DND-41 (cell line): ENCODE measurements at regions not wholly inside any gene's neighbourhood (a gene's known extent, or its start where the extent isn't known, plus 50 kb on each side); places are given as distances from the start of the nearest gene placed in this dataset.

Experiments used
- ATAC-seq: fragments of 200-7000 bp; cut with Tn5 transposase; 3 replicates; pipeline ENCODE4 v1.9.1; 2021; ENCODE audit warnings: low read depth; ENCODE audit not compliant: insufficient read depth
- DNase-seq: peaks from one replicate; pipeline ENCODE4 v3.0.0-alpha.2; 2020
- H2AFZ ChIP-seq: 2 replicates; pipeline ENCODE4 v1.6.0; 2012; ENCODE audit warnings: low read depth, low read length
- H3K27ac ChIP-seq: 2 replicates; pipeline ENCODE4 v1.5.1; 2012; ENCODE audit warnings: low read length, inconsistent platforms
- H3K27me3 ChIP-seq: fragments of 200-600 bp; sonication (generic); 2 replicates; pipeline ENCODE4 v1.6.0; 2012; ENCODE audit warnings: low read length, mild to moderate bottlenecking, inconsistent platforms; ENCODE audit not compliant: insufficient read depth, poor library complexity
- H3K36me3 ChIP-seq: 2 replicates; pipeline ENCODE4 v1.5.1; 2012; ENCODE audit warnings: low read length, inconsistent platforms; ENCODE audit not compliant: insufficient read depth
- H3K4me1 ChIP-seq: 2 replicates; pipeline ENCODE4 v1.5.1; 2012; ENCODE audit warnings: mild to moderate bottlenecking, low read length; ENCODE audit not compliant: insufficient read depth
- H3K4me2 ChIP-seq: 2 replicates; pipeline ENCODE4 v1.6.0; 2012; ENCODE audit warnings: mild to moderate bottlenecking, moderate library complexity, low read length, inconsistent platforms; ENCODE audit not compliant: insufficient read depth
- H3K4me3 ChIP-seq, 2 experiments: fragments of 200-600 bp in 1 of 2; shearing (Covaris generic) in 1 of 2; 2 replicates each; pipeline ENCODE4 v1.5.1; 2012 to 2016; ENCODE audit warnings: inconsistent platforms in 2 of 2, low read length in 2 of 2, mild to moderate bottlenecking in 2 of 2, low read depth in 1 of 2, moderate library complexity in 1 of 2
- H3K79me2 ChIP-seq: 2 replicates; pipeline ENCODE4 v1.6.0; 2012; ENCODE audit warnings: low read length, inconsistent platforms; ENCODE audit not compliant: insufficient read depth
- H3K9ac ChIP-seq: 2 replicates; pipeline ENCODE4 v1.6.0; 2012; ENCODE audit warnings: low read depth, mild to moderate bottlenecking, inconsistent platforms, low read length, moderate library complexity
- H3K9me3 ChIP-seq: 2 replicates; pipeline ENCODE4 v1.5.1; 2012; ENCODE audit warnings: low read length, moderate library complexity, mild to moderate bottlenecking, inconsistent platforms; ENCODE audit not compliant: insufficient read depth, severe bottlenecking
- H4K20me1 ChIP-seq: 2 replicates; pipeline ENCODE4 v1.6.0; 2012; ENCODE audit warnings: low read length; ENCODE audit not compliant: insufficient read depth
- EZH2 ChIP-seq: IDR thresholded peaks from 3 replicates; pipeline ENCODE4 v1.6.1; 2012; ENCODE audit warnings: borderline replicate concordance, low read depth, mild to moderate bottlenecking, moderate library complexity, low read length, inconsistent platforms; ENCODE audit not compliant: severe bottlenecking
- TF ChIP-seq, protein P1 (sequence below): IDR thresholded peaks from 2 replicates; pipeline ENCODE4 v1.5.1; 2012; ENCODE audit warnings: borderline replicate concordance, low read length, moderate library complexity, mild to moderate bottlenecking; ENCODE audit not compliant: poor library complexity, severe bottlenecking; ENCODE audit errors: extremely low read depth

DNA sequence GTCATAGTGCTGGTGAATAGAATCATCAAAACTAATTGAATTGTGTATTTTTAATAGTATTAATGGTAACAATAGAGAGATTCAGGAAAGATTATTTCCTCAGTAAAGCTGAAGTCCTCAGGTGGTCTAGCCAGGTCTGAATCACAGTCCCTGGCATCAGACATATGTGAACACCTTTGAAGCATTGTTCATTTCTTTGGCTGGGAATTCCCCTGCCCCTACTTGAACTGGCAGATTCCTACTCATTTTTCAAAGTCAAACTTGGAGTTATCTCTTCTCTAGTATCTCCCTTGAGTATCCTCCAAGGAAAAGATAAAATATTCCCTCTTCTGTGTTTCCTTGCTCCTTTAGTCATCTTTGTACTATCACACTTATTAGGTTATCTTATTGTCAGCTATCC, 759.8 kb downstream of the ADGRL2 start:
- no peak for DNase-seq
- Histone ChIP-seq H3K9ac (no peak overlapping the region), H2AFZ (no peak overlapping the region), H3K79me2 (no peaks in the 10 kb centered on the region), H3K27ac (no peak overlapping the region), H3K27me3 (no peaks in the 10 kb centered on the region), H3K36me3 (no peaks in the 10 kb centered on the region), H3K4me3 (no peak overlapping the region), H3K9me3 (no peaks in the 10 kb centered on the region), H4K20me1 (no peaks in the 10 kb centered on the region), H3K4me1 (no peaks in the 10 kb centered on the region), H3K4me2 (no peak overlapping the region)
- ATAC-seq: no peak
- TF ChIP-seq EZH2: no peak
- TF ChIP-seq, protein P1, sequence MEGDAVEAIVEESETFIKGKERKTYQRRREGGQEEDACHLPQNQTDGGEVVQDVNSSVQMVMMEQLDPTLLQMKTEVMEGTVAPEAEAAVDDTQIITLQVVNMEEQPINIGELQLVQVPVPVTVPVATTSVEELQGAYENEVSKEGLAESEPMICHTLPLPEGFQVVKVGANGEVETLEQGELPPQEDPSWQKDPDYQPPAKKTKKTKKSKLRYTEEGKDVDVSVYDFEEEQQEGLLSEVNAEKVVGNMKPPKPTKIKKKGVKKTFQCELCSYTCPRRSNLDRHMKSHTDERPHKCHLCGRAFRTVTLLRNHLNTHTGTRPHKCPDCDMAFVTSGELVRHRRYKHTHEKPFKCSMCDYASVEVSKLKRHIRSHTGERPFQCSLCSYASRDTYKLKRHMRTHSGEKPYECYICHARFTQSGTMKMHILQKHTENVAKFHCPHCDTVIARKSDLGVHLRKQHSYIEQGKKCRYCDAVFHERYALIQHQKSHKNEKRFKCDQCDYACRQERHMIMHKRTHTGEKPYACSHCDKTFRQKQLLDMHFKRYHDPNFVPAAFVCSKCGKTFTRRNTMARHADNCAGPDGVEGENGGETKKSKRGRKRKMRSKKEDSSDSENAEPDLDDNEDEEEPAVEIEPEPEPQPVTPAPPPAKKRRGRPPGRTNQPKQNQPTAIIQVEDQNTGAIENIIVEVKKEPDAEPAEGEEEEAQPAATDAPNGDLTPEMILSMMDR: no peak

DNA sequence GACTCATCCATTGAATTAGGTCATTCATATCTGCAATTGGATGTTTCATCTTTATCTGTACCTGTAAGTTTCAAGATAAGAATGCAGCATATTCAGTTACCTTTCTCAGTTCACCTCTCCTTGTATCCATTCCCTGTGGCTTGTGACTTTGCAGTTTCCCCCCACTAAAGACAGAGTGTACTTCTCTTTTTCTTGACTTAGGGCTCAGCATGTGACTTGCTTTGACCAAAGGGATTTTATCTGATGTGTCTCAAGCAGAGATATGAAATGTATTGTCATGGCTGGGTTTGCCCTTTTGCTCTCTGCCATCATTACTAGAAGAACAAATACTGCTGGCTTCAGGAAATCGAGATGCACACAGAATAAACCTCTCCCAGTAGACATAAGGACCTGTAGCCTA, 754.8 kb downstream of the ADGRL2 start:
- Histone ChIP-seq H3K79me2 (no peaks in the 10 kb centered on the region), H3K9ac (no peak overlapping the region)
- TF ChIP-seq, protein P1: no peak
- no peak for TF ChIP-seq EZH2

DNA sequence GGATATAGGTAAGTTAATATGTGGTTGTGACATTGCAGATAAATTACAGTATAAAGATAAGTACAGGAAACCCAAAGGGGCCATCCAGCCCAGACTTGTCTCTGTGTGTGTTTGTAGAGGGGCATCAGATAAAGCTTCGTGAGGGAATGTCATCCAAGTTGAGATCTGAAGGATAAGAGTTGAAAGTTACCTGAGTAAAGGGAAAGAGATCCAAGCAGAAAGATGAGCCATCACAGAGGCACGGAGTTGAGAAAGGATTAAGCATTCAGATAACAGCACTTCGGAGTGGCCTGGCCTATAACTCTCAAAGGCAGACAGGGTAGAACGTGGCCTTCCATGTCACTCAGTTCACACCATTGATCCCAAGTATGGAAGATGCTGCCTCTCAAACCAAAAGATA, 749.1 kb downstream of the ADGRL2 start:
- Histone ChIP-seq H4K20me1 (no peaks in the 10 kb centered on the region), H3K79me2 (no peaks in the 10 kb centered on the region), H3K36me3 (no peaks in the 10 kb centered on the region), H3K9ac (no peak overlapping the region), H3K4me2 (no peak overlapping the region), H3K4me3 (no peak overlapping the region), H3K27ac (no peak overlapping the region), H2AFZ (no peak overlapping the region), H3K27me3 (no peaks in the 10 kb centered on the region), H3K9me3 (no peaks in the 10 kb centered on the region), H3K4me1 (no peaks in the 10 kb centered on the region)
- TF ChIP-seq, protein P1: no peak
- no peak for TF ChIP-seq EZH2
- ATAC-seq (no peak), DNase-seq (no peak)

More for the DNA sequence above, 754.8 kb downstream of the ADGRL2 start:
- DNase-seq: no peak
- no peak overlapping the region for H3K4me2 ChIP-seq
- no peaks in the 10 kb centered on the region for H3K9me3 ChIP-seq
- no peak for ATAC-seq
- H3K27ac ChIP-seq: no peak overlapping the region
- H3K4me1 ChIP-seq: no peaks in the 10 kb centered on the region
- no peaks in the 10 kb centered on the region for H3K36me3 ChIP-seq
- no peak overlapping the region for H3K4me3 ChIP-seq
- H2AFZ ChIP-seq: no peak overlapping the region
- H3K27me3 ChIP-seq: no peaks in the 10 kb centered on the region
- no peaks in the 10 kb centered on the region for H4K20me1 ChIP-seq

DNA sequence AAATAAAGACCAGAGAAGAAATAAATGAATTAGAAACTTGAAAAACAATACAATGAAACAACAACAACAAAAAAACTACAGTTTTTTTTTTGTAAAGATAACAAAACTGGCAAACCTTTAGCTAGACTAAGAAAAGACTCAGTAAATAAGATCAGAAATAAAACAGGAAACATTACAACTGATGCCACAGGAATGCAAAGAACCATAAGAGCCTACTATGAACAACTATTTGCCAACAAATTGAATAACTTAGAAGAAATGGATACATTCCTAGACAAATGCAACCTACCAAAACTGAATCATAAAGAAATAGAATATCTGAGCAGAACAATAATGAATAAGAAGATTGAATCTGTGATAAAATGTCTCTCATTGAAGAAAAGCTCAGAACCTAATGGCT, 742.0 kb downstream of the ADGRL2 start:
- Histone ChIP-seq H4K20me1 (no peaks in the 10 kb centered on the region), H2AFZ (no peak overlapping the region), H3K27me3 (no peaks in the 10 kb centered on the region), H3K27ac (no peak overlapping the region), H3K9ac (no peak overlapping the region), H3K79me2 (no peaks in the 10 kb centered on the region), H3K4me1 (no peaks in the 10 kb centered on the region), H3K4me3 (no peak overlapping the region), H3K4me2 (no peak overlapping the region), H3K36me3 (no peaks in the 10 kb centered on the region), H3K9me3 (no peaks in the 10 kb centered on the region)
- ATAC-seq: no peak
- TF ChIP-seq, protein P1: no peak
- TF ChIP-seq EZH2: no peak
- DNase-seq: no peak
